Calu3 (cell line): ENCODE measurements at regions not wholly inside any gene's neighbourhood (a gene's known extent, or its start where the extent isn't known, plus 50 kb on each side); places are given as distances from the start of the nearest gene placed in this dataset.

Experiments used
- BruUV-seq: library from RNA; stranded (reverse); fragments of 400-500 nt; replicated peaks from 2 replicates; lab custom pipeline; 2021; lab: Mats Ljungman, UMichigan
- CTCF ChIA-PET: fragments of 300-600 bp; sonication (Branson Sonifier 250); formaldehyde crosslinking; loops from one replicate; lab custom pipeline; 2022; ENCODE audit warnings: antibody characterized with exemption; lab: Charles Lee
- DNase-seq: peaks from one replicate; pipeline ENCODE4 v3.0.0; 2022
- H3K27ac Mint-ChIP-seq: one replicate; pipeline ENCODE4 v1.8.0; 2022; ENCODE audit warnings: mixed read lengths; ENCODE audit not compliant: unreplicated experiment
- H3K27me3 Mint-ChIP-seq: one replicate; pipeline ENCODE4 v1.8.0; 2022; ENCODE audit warnings: mixed read lengths; ENCODE audit not compliant: unreplicated experiment
- H3K36me3 Mint-ChIP-seq: one replicate; pipeline ENCODE4 v1.8.0; 2022; ENCODE audit warnings: mild to moderate bottlenecking, moderate library complexity, mixed read lengths; ENCODE audit not compliant: insufficient read depth, unreplicated experiment
- H3K4me1 Mint-ChIP-seq: one replicate; pipeline ENCODE4 v1.8.0; 2022; ENCODE audit warnings: mild to moderate bottlenecking, low read depth, mixed read lengths; ENCODE audit not compliant: unreplicated experiment
- H3K4me3 Mint-ChIP-seq: one replicate; pipeline ENCODE4 v1.8.0; 2022; ENCODE audit warnings: mild to moderate bottlenecking, low read depth, moderate library complexity, mixed read lengths; ENCODE audit not compliant: unreplicated experiment
- H3K9me3 Mint-ChIP-seq: one replicate; pipeline ENCODE4 v1.8.0; 2022; ENCODE audit warnings: low read depth, mixed read lengths; ENCODE audit not compliant: unreplicated experiment
- intact Hi-C: fragments of 100-400 bp; cut with micrococcal nuclease; formaldehyde crosslinking; loops from one replicate; pipeline ENCODE4 v1.10.0; 2022; ENCODE audit not compliant: unreplicated experiment
- TF ChIP-seq, protein P1 (sequence below): fragments of 200-600 bp; IDR thresholded peaks from one replicate; pipeline ENCODE4 v1.8.0; 2022; ENCODE audit warnings: antibody characterized with exemption; ENCODE audit not compliant: unreplicated experiment

DNA sequence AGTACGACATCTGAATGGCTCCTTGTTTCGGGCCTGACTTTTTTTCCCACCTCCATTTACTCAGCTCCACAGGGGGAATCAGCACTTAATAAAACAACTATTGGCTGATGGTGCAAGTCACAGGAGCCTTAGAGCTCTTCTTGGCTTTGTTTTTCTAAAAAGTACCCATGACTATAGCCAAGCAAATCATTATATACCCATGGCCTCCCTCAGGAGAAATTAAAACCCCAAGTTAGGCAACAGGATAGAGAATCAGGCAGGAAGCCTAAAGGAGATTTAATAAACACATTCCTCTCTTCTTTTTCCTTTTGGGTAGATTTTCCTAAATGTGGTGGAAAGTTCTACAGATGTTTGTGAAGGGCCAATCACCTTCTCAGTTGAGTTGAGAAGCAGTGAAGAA, 91.9 kb upstream of the RBPJ start:
- BruUV-seq, result no TSS peak

DNA sequence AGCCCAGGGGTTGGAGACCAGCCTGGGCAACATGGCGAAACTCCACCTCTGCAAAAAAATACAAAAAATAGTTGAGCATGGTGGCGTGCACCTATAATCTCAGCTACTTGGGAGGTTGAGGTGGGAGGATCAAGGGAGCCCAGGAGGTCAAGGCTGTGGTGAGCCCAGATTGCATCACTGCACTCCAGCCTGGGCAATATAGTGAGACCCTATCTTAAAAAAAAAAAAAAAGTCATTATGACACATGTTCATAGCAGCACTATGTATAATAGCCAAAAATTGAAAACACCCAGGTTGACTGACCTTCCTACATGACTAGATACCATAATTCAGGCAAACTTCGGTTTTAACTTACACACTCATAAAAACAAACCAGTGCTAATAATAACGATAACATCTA, 90.8 kb upstream of the RBPJ start:
- CTCF ChIA-PET, result interaction anchor here (0.7 kb wide), 1 partner anchor 73 kb away, joined by 3 read pairs; no protein-coding TSS in a partner anchor
- BruUV-seq, result no TSS peak
- DNase-seq, result no peak
- Mint-ChIP-seq H3K4me3 (no peak overlapping the region), H3K4me1 (no peaks in the 10 kb centered on the region), H3K27ac (no peak overlapping the region), H3K9me3 (no peaks in the 10 kb centered on the region), H3K27me3 (no peaks in the 10 kb centered on the region), H3K36me3 (no peaks in the 10 kb centered on the region)
- intact Hi-C loops, result loop anchor here (10.0 kb wide), 1 partner anchor 85 kb away; no protein-coding TSS in a partner anchor
- TF ChIP-seq, protein P1, sequence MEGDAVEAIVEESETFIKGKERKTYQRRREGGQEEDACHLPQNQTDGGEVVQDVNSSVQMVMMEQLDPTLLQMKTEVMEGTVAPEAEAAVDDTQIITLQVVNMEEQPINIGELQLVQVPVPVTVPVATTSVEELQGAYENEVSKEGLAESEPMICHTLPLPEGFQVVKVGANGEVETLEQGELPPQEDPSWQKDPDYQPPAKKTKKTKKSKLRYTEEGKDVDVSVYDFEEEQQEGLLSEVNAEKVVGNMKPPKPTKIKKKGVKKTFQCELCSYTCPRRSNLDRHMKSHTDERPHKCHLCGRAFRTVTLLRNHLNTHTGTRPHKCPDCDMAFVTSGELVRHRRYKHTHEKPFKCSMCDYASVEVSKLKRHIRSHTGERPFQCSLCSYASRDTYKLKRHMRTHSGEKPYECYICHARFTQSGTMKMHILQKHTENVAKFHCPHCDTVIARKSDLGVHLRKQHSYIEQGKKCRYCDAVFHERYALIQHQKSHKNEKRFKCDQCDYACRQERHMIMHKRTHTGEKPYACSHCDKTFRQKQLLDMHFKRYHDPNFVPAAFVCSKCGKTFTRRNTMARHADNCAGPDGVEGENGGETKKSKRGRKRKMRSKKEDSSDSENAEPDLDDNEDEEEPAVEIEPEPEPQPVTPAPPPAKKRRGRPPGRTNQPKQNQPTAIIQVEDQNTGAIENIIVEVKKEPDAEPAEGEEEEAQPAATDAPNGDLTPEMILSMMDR, result no peak

More for the DNA sequence above, 91.9 kb upstream of the RBPJ start:
- TF ChIP-seq, protein P1, result no peak
- CTCF ChIA-PET, result no interaction called here
- Mint-ChIP-seq H3K27me3 (no peaks in the 10 kb centered on the region), H3K4me3 (no peak overlapping the region), H3K4me1 (no peaks in the 10 kb centered on the region), H3K27ac (no peak overlapping the region), H3K36me3 (no peaks in the 10 kb centered on the region), H3K9me3 (no peaks in the 10 kb centered on the region)
- no peak for DNase-seq
- intact Hi-C loops, result loop anchor here (10.0 kb wide), 1 partner anchor 86 kb away; no protein-coding TSS in a partner anchor

DNA sequence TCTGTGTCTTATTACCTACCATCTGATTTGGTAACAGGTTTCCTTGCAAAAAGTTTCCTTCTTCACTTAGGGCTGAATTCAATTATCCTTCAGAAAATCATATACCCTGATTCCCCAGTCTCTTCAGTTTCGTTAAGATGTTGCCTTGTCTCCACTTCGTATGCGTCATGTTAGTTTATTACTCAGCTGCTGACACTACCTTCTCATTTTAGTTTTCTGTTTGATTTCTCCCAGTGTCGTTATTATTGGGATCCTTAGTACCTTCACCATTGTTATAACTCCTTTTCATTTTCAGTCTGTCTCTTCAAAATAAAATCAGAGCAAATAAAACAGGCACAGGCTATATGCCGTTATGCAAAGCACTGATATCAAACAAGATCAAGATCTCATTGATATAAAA, 87.5 kb upstream of the RBPJ start:
- H3K36me3 Mint-ChIP-seq, result no peaks in the 10 kb centered on the region
- H3K27me3 Mint-ChIP-seq, result no peaks in the 10 kb centered on the region
- H3K4me3 Mint-ChIP-seq, result no peak overlapping the region
- BruUV-seq, result no TSS peak
- peaks cover 5% of the 10 kb centered on the region for H3K4me1 Mint-ChIP-seq
- CTCF ChIA-PET, result no interaction called here
- TF ChIP-seq, protein P1, result no peak
- H3K9me3 Mint-ChIP-seq, result no peaks in the 10 kb centered on the region
- intact Hi-C loops, result no loop called here
- H3K27ac Mint-ChIP-seq, result no peak overlapping the region
- DNase-seq, result no peak

DNA sequence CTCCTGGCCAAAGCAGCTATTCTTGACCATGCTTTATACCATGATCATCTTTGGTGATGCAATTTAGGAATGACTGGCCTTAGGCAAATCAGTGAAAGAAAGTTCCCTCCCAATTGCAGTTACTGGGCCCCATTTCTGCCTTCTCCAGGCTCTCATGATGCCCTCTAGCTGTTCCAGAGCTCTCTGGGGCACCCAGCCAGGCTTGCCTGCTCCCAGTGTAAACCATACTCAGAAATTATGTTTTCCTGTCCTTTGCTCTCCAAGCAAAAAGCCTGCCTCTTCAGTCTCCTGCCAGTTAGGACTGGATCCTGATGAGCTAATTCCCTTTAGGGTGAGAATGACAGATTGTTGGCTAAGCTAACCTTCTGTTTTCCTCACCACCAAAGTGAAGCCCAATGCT, 85.3 kb upstream of the RBPJ start:
- CTCF ChIA-PET, result no interaction called here
- Mint-ChIP-seq H3K4me3 (no peak overlapping the region), H3K4me1 (peaks cover 16% of the 10 kb centered on the region), H3K36me3 (no peaks in the 10 kb centered on the region), H3K27me3 (no peaks in the 10 kb centered on the region), H3K9me3 (no peaks in the 10 kb centered on the region), H3K27ac (no peak overlapping the region)
- BruUV-seq, result no TSS peak
- intact Hi-C loops, result no loop called here
- TF ChIP-seq, protein P1, result no peak
- DNase-seq, result no peak
